ENCODE measurements at regions not wholly inside any gene's neighbourhood (a gene's known extent, or its start where the extent isn't known, plus 50 kb on each side); places are given as distances from the start of the nearest gene placed in this dataset.

DNA sequence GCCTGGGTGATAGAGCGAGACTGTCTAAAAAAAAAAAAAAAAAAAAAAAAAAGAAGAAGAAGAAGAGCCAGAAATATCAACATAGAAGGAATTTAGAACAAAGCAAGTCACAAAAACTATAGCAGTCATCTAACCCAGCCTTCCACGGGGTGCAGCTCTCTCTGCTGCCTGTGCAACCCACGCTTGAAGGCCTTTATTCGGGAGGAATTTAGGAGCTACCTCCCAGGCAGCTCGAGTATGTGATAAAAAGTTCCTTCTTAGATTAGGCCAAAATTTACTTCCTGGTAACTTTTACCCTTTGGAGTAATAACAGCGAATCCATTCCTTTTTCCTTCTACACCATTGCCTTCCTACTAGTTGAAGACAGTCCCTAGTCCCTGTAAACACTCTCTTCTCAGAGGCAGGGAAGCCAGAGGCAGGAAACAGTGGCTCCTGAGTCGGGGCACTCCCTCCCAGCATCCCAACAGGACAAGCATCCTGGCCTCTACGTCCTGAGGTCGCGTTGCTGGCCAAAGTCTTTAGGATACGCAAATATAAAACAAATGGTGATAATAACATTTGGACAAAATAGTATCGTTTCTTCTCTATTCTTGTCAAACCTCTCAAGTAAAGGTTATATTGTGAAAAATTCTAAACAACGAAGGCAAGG is 109.3 kb upstream of the KMT2C start:
- CTCF ChIA-PET = no interaction called here
- H3K4me3 ChIP-seq (ENCODE audit: low read depth in 2 of 2, low read length in 1 of 2) = no peak overlapping the region
- H3K9me3 ChIP-seq = no peaks in the 10 kb centered on the region
- no peaks in the 10 kb centered on the region for H4K20me1 ChIP-seq (ENCODE audit: insufficient read depth)
- H3K9ac ChIP-seq = no peak overlapping the region
- no peaks in the 10 kb centered on the region for H3K79me2 ChIP-seq (ENCODE audit: insufficient read depth)
- no peaks in the 10 kb centered on the region; a peak in 1 of 4 replicates for H3K4me1 ChIP-seq (ENCODE audit: control insufficient read depth in 1 of 2, insufficient read depth in 2 of 2, low read depth in 1 of 2, low read length in 1 of 2)
- TF ChIP-seq YY1 (IDR thresholded peaks at IDR 0.05; ENCODE audit: low read depth) (no peak), USF1 (IDR thresholded peaks at IDR 0.05; ENCODE audit: borderline replicate concordance, low read depth) (no peak), JUND (IDR thresholded peaks at IDR 0.05) (no peak), GABPA (IDR thresholded peaks at IDR 0.05; ENCODE audit: low read depth) (no peak), ELF1 (IDR thresholded peaks at IDR 0.05) (no peak), ZBTB33 (IDR thresholded peaks at IDR 0.05; ENCODE audit: borderline replicate concordance, low read depth) (no peak), TAF1 (IDR thresholded peaks at IDR 0.05; ENCODE audit: borderline replicate concordance, low read depth, low read length) (no peak), PBX3 (IDR thresholded peaks at IDR 0.05) (no peak), RXRA (IDR thresholded peaks at IDR 0.05; ENCODE audit: borderline replicate concordance, low read depth) (no peak), EP300 (IDR thresholded peaks at IDR 0.05; ENCODE audit: borderline replicate concordance in 1 of 2, low read depth in 1 of 2, low read length in 1 of 2) (no peak), CHD2 (IDR thresholded peaks at IDR 0.05; ENCODE audit: low read length, partially characterized antibody) (no peak), RFX5 (IDR thresholded peaks at IDR 0.05; ENCODE audit: low read length) (no peak), MAX (IDR thresholded peaks at IDR 0.05; ENCODE audit: low read depth) (no peak), FOXM1 (IDR thresholded peaks at IDR 0.05; ENCODE audit: low read depth) (no peak), MEF2A (IDR thresholded peaks at IDR 0.05; ENCODE audit: borderline replicate concordance, low read depth) (no peak), IRF3 (IDR thresholded peaks at IDR 0.05; ENCODE audit: low read depth, low read length) (no peak)
- TF ChIP-seq, protein P1, sequence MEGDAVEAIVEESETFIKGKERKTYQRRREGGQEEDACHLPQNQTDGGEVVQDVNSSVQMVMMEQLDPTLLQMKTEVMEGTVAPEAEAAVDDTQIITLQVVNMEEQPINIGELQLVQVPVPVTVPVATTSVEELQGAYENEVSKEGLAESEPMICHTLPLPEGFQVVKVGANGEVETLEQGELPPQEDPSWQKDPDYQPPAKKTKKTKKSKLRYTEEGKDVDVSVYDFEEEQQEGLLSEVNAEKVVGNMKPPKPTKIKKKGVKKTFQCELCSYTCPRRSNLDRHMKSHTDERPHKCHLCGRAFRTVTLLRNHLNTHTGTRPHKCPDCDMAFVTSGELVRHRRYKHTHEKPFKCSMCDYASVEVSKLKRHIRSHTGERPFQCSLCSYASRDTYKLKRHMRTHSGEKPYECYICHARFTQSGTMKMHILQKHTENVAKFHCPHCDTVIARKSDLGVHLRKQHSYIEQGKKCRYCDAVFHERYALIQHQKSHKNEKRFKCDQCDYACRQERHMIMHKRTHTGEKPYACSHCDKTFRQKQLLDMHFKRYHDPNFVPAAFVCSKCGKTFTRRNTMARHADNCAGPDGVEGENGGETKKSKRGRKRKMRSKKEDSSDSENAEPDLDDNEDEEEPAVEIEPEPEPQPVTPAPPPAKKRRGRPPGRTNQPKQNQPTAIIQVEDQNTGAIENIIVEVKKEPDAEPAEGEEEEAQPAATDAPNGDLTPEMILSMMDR (IDR thresholded peaks at IDR 0.05) = no peak
- TF ChIP-seq, protein P2, sequence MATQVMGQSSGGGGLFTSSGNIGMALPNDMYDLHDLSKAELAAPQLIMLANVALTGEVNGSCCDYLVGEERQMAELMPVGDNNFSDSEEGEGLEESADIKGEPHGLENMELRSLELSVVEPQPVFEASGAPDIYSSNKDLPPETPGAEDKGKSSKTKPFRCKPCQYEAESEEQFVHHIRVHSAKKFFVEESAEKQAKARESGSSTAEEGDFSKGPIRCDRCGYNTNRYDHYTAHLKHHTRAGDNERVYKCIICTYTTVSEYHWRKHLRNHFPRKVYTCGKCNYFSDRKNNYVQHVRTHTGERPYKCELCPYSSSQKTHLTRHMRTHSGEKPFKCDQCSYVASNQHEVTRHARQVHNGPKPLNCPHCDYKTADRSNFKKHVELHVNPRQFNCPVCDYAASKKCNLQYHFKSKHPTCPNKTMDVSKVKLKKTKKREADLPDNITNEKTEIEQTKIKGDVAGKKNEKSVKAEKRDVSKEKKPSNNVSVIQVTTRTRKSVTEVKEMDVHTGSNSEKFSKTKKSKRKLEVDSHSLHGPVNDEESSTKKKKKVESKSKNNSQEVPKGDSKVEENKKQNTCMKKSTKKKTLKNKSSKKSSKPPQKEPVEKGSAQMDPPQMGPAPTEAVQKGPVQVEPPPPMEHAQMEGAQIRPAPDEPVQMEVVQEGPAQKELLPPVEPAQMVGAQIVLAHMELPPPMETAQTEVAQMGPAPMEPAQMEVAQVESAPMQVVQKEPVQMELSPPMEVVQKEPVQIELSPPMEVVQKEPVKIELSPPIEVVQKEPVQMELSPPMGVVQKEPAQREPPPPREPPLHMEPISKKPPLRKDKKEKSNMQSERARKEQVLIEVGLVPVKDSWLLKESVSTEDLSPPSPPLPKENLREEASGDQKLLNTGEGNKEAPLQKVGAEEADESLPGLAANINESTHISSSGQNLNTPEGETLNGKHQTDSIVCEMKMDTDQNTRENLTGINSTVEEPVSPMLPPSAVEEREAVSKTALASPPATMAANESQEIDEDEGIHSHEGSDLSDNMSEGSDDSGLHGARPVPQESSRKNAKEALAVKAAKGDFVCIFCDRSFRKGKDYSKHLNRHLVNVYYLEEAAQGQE (IDR thresholded peaks at IDR 0.05; ENCODE audit: low read depth, low read length) = no peak
- no peaks in the 10 kb centered on the region for H3K27me3 ChIP-seq (ENCODE audit: insufficient read depth)
- no peaks in the 10 kb centered on the region for H3K9me2 ChIP-seq
- POLR2A ChIA-PET = no interaction called here
- H2AFZ ChIP-seq (ENCODE audit: low read depth) = no peak overlapping the region
- H3F3A ChIP-seq (replicated peaks; ENCODE audit: insufficient read depth) = no peaks in the 10 kb centered on the region
- 64% methylated on average over 13 of the region's 13 CpGs for WGBS (ENCODE audit: low lambda C conversion rate)
- no peak overlapping the region for H3K4me2 ChIP-seq
- H3K27ac ChIP-seq (ENCODE audit: low read depth in 2 of 2, low read length in 1 of 2) = no peak overlapping the region
- no peak for DNase-seq
- H3K36me3 ChIP-seq (replicated peaks in 1 of 2; ENCODE audit: control insufficient read depth in 1 of 2, insufficient read depth in 2 of 2, low read length in 1 of 2) = no peaks in the 10 kb centered on the region

Data from SK-N-SH (cell line).